Left lung (tissue), 4 donors: ENCODE measurements at regions not wholly inside any gene's neighbourhood (a gene's known extent, or its start where the extent isn't known, plus 50 kb on each side); places are given as distances from the start of the nearest gene placed in this dataset.

Experiments
- ATAC-seq: fragments of 200-7000 bp; cut with Tn5 transposase; one replicate; pipeline ENCODE4 v1.9.1; 2020; ENCODE audit warnings: moderate library complexity
- DNase-seq, 4 donors: peaks; one replicate each; pipeline ENCODE4 v3.0.0-alpha.2; 2013 to 2020
- H3K27ac ChIP-seq, 2 donors: fragments of 200-600 bp; sonication (generic) in 1 of 2; one replicate each; pipeline versions ENCODE4 v1.5.0 to v1.8.0; 2020 to 2021
- H3K27me3 ChIP-seq, 2 donors: fragments of 200-600 bp; sonication (generic) in 1 of 2; one replicate each; pipeline versions ENCODE4 v1.5.0 to v1.8.0; 2020 to 2021
- H3K36me3 ChIP-seq, 2 donors: fragments of 200-600 bp; sonication (generic) in 1 of 2; one replicate each; pipeline versions ENCODE4 v1.5.0 to v1.8.0; 2020 to 2021
- H3K4me1 ChIP-seq, 2 donors: fragments of 200-600 bp; one replicate each; pipeline ENCODE4 v1.8.0; 2021
- H3K4me3 ChIP-seq, 2 donors: fragments of 200-600 bp; sonication (generic) in 1 of 2; one replicate each; pipeline versions ENCODE4 v1.5.0 to v1.8.0; 2020 to 2021; ENCODE audit warnings: mild to moderate bottlenecking in 1 of 2
- H3K9me3 ChIP-seq, 2 donors: fragments of 200-600 bp; sonication (generic) in 1 of 2; one replicate each; pipeline versions ENCODE4 v1.5.0 to v1.8.0; 2020 to 2021
- CTCF ChIP-seq, 2 donors: fragments of 200-600 bp; sonication (generic) in 1 of 2; IDR thresholded peaks; one replicate each; pipeline versions ENCODE4 v1.5.0 to v1.8.0; 2021; ENCODE audit warnings: antibody characterized with exemption in 2 of 2
- intact Hi-C, 2 donors: fragments of 100-400 bp; cut with DNase I; formaldehyde crosslinking; loops; one replicate each; pipeline versions ENCODE4 v1.11.2 to v1.14.2; 2022
- donor health status: DM: no; HTN: yes; CAD: no.
- donor health status: DM: no; HTN: no; CAD: no.

GRCh38 chr3:193119926-193120325 is 121.1 kb upstream of the PLAAT1 start:
- no peak for TF ChIP-seq CTCF (IDR thresholded peaks at IDR 0.05)
- Histone ChIP-seq H3K9me3 (no peaks in the 10 kb centered on the region), H3K36me3 (no peaks in the 10 kb centered on the region), H3K4me1 (no peaks in the 10 kb centered on the region), H3K27me3 (no peaks in the 10 kb centered on the region), H3K4me3 (no peak overlapping the region), H3K27ac (no peak overlapping the region)
- ATAC-seq (no peak), DNase-seq (no peak)
- intact Hi-C loops: no loop called here

GRCh38 chr3:193124861-193125260 is 116.2 kb upstream of the PLAAT1 start:
- no peak overlapping the region for H3K4me3 ChIP-seq
- TF ChIP-seq CTCF (IDR thresholded peaks at IDR 0.05): no peak
- no peak for ATAC-seq
- H3K9me3 ChIP-seq: no peaks in the 10 kb centered on the region
- H3K27ac ChIP-seq: no peak overlapping the region
- H3K4me1 ChIP-seq: no peaks in the 10 kb centered on the region
- no peak for DNase-seq
- H3K36me3 ChIP-seq: no peaks in the 10 kb centered on the region
- H3K27me3 ChIP-seq: no peaks in the 10 kb centered on the region
- intact Hi-C loops: no loop called here

GRCh38 chr3:193129607-193130006 is 111.4 kb upstream of the PLAAT1 start:
- intact Hi-C loops: no loop called here
- H3K27me3 ChIP-seq: no peaks in the 10 kb centered on the region
- no peak for TF ChIP-seq CTCF (IDR thresholded peaks at IDR 0.05)
- H3K4me1 ChIP-seq: no peaks in the 10 kb centered on the region
- ATAC-seq (no peak), DNase-seq (no peak)
- H3K4me3 ChIP-seq: no peak overlapping the region
- H3K27ac ChIP-seq: no peak overlapping the region
- H3K36me3 ChIP-seq: no peaks in the 10 kb centered on the region
- H3K9me3 ChIP-seq: no peaks in the 10 kb centered on the region

GRCh38 chr3:193130576-193130975 is 110.4 kb upstream of the PLAAT1 start:
- Histone ChIP-seq H3K36me3 (no peaks in the 10 kb centered on the region), H3K9me3 (no peaks in the 10 kb centered on the region), H3K27ac (no peak overlapping the region), H3K4me3 (no peak overlapping the region), H3K27me3 (no peaks in the 10 kb centered on the region), H3K4me1 (no peaks in the 10 kb centered on the region)
- DNase-seq (no peak), ATAC-seq (no peak)
- TF ChIP-seq CTCF (IDR thresholded peaks at IDR 0.05): no peak
- intact Hi-C loops: no loop called here

- H3K36me3 ChIP-seq: no peaks in the 10 kb centered on the region
- H3K27ac ChIP-seq: no peak overlapping the region
- no peak for DNase-seq
- H3K4me3 ChIP-seq: no peak overlapping the region
- ATAC-seq: no peak
- no peak for TF ChIP-seq CTCF (IDR thresholded peaks at IDR 0.05)
- no peaks in the 10 kb centered on the region for H3K27me3 ChIP-seq
- H3K4me1 ChIP-seq: no peaks in the 10 kb centered on the region
- H3K9me3 ChIP-seq: no peaks in the 10 kb centered on the region
- intact Hi-C loops: no loop called here
Measured at GRCh38 chr3:193132241-193132640, 108.8 kb upstream of the PLAAT1 start.
